Lung (tissue), 11 donors: ENCODE measurements at regions not wholly inside any gene's neighbourhood (a gene's known extent, or its start where the extent isn't known, plus 50 kb on each side); places are given as distances from the start of the nearest gene placed in this dataset.
A peak's percentile ranks its signal among the peaks of the same experiment; 100 is the strongest.

ENCODE experiments used
- ATAC-seq: fragments of 200-7000 bp; cut with Tn5 transposase; one replicate; pipeline ENCODE4 v1.9.1; 2020; ENCODE audit warnings: moderate number of reproducible peaks; ENCODE audit not compliant: insufficient read depth, low FRiP score
- DNase-seq, 3 donors: peaks; one replicate each; pipeline ENCODE4 v3.0.0-alpha.2; 2013 to 2017
- H3K27ac ChIP-seq, 2 donors: one replicate each; pipeline ENCODE4 v1.5.1; 2013; ENCODE audit warnings: mild to moderate bottlenecking in 2 of 2, moderate library complexity in 2 of 2, control low read depth in 1 of 2, inconsistent platforms in 1 of 2, low read depth in 1 of 2, low read length in 1 of 2
- H3K27me3 ChIP-seq, 3 donors: one replicate each; pipeline ENCODE4 v1.5.1; 2013; ENCODE audit warnings: low read length in 2 of 3; ENCODE audit not compliant: control insufficient read depth in 3 of 3, insufficient read depth in 3 of 3
- H3K36me3 ChIP-seq, 4 donors: one replicate each; pipeline ENCODE4 v1.5.1; 2013; ENCODE audit warnings: low read length in 4 of 4, mild to moderate bottlenecking in 1 of 4, moderate library complexity in 1 of 4; ENCODE audit not compliant: control insufficient read depth in 4 of 4, insufficient read depth in 4 of 4
- H3K4me1 ChIP-seq, 5 donors: one replicate each; pipeline ENCODE4 v1.5.1; 2013; ENCODE audit warnings: low read length in 5 of 5, mild to moderate bottlenecking in 2 of 5, moderate library complexity in 1 of 5; ENCODE audit not compliant: control insufficient read depth in 5 of 5, insufficient read depth in 5 of 5
- H3K4me3 ChIP-seq: one replicate; pipeline ENCODE4 v1.5.1; 2013; ENCODE audit warnings: mild to moderate bottlenecking, control low read depth, moderate library complexity
- H3K9ac ChIP-seq, 2 donors: one replicate each; pipeline ENCODE4 v1.5.1; 2013; ENCODE audit warnings: low read length in 2 of 2, control low read depth in 1 of 2; ENCODE audit not compliant: insufficient read depth in 1 of 2
- H3K9me3 ChIP-seq, 4 donors: one replicate each; pipeline ENCODE4 v1.5.1; 2013; ENCODE audit warnings: low read length in 3 of 4, mild to moderate bottlenecking in 1 of 4, moderate library complexity in 1 of 4; ENCODE audit not compliant: control insufficient read depth in 4 of 4, insufficient read depth in 3 of 4
- WGBS, 2 donors: extraction: QIAGEN DNeasy Blood & Tissue Kit; methylation state at CpG; one replicate each; pipeline ENCODE4 v1.1.7; 2013; 5-methylcytosine and 5-hydroxymethylcytosine counted together
- TF ChIP-seq, protein P1 (sequence below): IDR thresholded peaks from 2 replicates; pipeline ENCODE4 v1.5.1; 2012; ENCODE audit warnings: mild to moderate bottlenecking; ENCODE audit errors: control extremely low read depth, extremely low read depth
- donor health status: control.
- donor health status: control.
- donor health status: Bipolar disorder and iron deficiency.
- donor health status: healthy.
- donor health status: DM: yes; HTN: yes; CAD: no.

DNA sequence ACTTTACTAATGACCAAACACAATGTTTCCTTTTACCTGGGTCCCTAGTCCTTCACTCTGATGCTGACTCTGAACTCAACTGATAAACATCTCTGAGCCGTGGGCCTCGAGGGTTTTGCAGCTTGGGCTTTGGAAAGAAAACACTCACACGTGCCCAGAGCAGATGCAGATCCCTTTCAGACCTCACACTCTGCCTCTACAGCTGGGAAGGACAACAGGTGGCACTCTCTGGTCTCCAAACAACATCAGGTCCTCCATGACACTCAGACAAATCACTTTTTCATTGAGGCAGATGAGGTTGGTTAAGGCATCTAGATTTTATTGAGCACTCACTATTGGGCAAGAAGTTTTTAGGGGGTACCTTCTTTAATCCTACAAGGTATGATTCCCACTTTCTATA is 64.7 kb upstream of the NTRK3 start:
- no peak overlapping the region for H3K4me3 ChIP-seq
- DNase-seq (no peak), ATAC-seq (no peak)
- peaks cover 0 to 2% (median 0%) of the 10 kb centered on the region in 4 donors for H3K9me3 ChIP-seq
- peaks cover 0 to 2% (median 0%) of the 10 kb centered on the region in 3 donors for H3K27me3 ChIP-seq
- no peak overlapping the region for H3K9ac ChIP-seq
- no peak overlapping the region for H3K27ac ChIP-seq
- H3K4me1 ChIP-seq: peaks cover 0 to 10% (median 0%) of the 10 kb centered on the region in 5 donors
- WGBS, 2 donors: 17 to 28% methylated on average over 3 of the region's 3 CpGs
- no peaks in the 10 kb centered on the region for H3K36me3 ChIP-seq
- TF ChIP-seq, protein P1, sequence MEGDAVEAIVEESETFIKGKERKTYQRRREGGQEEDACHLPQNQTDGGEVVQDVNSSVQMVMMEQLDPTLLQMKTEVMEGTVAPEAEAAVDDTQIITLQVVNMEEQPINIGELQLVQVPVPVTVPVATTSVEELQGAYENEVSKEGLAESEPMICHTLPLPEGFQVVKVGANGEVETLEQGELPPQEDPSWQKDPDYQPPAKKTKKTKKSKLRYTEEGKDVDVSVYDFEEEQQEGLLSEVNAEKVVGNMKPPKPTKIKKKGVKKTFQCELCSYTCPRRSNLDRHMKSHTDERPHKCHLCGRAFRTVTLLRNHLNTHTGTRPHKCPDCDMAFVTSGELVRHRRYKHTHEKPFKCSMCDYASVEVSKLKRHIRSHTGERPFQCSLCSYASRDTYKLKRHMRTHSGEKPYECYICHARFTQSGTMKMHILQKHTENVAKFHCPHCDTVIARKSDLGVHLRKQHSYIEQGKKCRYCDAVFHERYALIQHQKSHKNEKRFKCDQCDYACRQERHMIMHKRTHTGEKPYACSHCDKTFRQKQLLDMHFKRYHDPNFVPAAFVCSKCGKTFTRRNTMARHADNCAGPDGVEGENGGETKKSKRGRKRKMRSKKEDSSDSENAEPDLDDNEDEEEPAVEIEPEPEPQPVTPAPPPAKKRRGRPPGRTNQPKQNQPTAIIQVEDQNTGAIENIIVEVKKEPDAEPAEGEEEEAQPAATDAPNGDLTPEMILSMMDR: no peak

DNA sequence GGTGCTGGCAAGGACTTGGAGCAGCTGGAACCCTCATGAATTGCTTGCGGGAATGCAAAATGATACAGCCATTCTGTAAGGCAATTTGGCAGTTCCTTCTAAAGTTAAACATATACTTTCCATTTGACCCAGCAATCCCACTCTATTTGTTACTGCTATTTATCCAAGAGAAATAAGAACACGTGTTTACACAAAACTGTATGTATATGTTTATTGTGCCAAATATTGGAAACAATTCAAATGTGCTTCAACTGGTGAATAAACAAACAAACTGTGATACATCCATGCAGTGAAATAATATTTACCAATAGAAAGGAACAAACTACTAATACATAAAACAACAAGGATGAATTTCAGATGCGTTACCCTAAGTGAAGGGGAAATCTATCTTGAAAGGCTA is 60.0 kb upstream of the NTRK3 start:
- ATAC-seq: no peak
- peaks cover 0 to 3% (median 0%) of the 10 kb centered on the region in 3 donors for H3K27me3 ChIP-seq
- no peak overlapping the region for H3K9ac ChIP-seq
- TF ChIP-seq, protein P1: no peak
- H3K4me1 ChIP-seq: no peaks in the 10 kb centered on the region
- H3K27ac ChIP-seq: no peak overlapping the region
- 70 to 79% methylated on average over 3 of the region's 3 CpGs for WGBS, 2 donors
- no peak overlapping the region for H3K4me3 ChIP-seq
- H3K9me3 ChIP-seq: peaks cover 0 to 7% (median 0%) of the 10 kb centered on the region in 4 donors
- peak; percentile 22 to 82 (median 80) for DNase-seq
- H3K36me3 ChIP-seq: no peaks in the 10 kb centered on the region

DNA sequence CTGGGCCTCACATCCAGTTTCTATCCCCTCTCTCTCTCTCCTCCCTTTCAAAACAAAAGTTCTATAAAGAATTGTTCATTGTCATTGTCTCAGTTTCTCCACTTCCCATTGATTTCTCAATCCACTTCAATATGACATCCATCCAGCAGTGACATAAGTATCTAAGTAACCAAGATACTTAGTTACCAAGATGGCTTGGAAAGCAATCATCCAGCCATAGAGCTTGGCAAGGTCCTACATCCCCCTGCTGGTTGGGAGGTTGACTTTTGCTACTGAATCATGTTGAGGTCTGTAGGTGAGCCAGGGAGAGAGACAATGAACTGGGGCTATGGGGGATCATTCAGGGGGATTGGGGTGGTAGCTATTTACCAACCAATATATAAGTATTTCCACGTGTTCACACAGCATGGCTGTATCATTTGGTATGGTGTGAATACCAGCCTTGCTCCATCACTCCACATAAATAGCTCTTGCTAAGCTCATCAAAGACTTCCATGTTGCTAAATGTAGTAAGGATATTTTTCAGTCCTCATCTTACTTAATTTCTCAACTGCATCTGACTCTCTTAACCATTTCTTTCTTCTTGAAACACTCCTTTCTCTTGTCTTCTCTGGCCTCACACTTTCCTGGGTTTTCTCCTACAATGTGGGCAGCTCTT is 58.8 kb upstream of the NTRK3 start:
- DNase-seq (no peak), ATAC-seq (no peak)
- TF ChIP-seq, protein P1: no peak
- H3K4me3 ChIP-seq: no peak overlapping the region
- no peak overlapping the region for H3K27ac ChIP-seq
- H3K4me1 ChIP-seq: no peaks in the 10 kb centered on the region
- H3K27me3 ChIP-seq: peaks cover 0 to 3% (median 0%) of the 10 kb centered on the region in 3 donors
- H3K36me3 ChIP-seq: no peaks in the 10 kb centered on the region
- H3K9ac ChIP-seq: no peak overlapping the region
- peaks cover 0 to 5% (median 0%) of the 10 kb centered on the region in 4 donors for H3K9me3 ChIP-seq
- 52 to 59% methylated on average over 1 of the region's 1 CpG for WGBS, 2 donors
